ENCODE measurements at regions not wholly inside any gene's neighbourhood (a gene's known extent, or its start where the extent isn't known, plus 50 kb on each side); places are given as distances from the start of the nearest gene placed in this dataset.

DNA sequence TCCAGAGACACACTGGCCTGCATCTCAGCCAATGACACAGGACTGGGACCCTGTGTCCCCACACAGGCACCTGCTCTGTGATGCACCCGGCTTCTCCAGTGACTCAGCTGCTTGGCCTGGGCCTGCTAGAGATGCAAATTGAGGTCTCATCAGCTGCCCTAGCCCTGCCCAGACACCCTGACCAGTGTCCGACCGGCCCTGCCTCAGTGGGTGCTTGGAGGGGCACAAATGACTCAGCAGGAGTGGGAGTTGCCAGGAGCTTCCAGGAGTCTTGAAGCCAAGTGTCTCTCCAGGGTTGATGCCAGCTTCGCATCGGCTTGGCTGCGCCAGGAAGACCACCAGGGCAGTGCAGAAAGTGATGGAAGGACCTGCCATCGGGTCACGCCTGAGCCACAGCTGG, 148.2 kb downstream of the ICE1 start:
- TF ChIP-seq, protein P1, sequence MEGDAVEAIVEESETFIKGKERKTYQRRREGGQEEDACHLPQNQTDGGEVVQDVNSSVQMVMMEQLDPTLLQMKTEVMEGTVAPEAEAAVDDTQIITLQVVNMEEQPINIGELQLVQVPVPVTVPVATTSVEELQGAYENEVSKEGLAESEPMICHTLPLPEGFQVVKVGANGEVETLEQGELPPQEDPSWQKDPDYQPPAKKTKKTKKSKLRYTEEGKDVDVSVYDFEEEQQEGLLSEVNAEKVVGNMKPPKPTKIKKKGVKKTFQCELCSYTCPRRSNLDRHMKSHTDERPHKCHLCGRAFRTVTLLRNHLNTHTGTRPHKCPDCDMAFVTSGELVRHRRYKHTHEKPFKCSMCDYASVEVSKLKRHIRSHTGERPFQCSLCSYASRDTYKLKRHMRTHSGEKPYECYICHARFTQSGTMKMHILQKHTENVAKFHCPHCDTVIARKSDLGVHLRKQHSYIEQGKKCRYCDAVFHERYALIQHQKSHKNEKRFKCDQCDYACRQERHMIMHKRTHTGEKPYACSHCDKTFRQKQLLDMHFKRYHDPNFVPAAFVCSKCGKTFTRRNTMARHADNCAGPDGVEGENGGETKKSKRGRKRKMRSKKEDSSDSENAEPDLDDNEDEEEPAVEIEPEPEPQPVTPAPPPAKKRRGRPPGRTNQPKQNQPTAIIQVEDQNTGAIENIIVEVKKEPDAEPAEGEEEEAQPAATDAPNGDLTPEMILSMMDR (conservative IDR thresholded peaks at IDR 0.05 in 1 of 2, IDR thresholded peaks at IDR 0.05 in 1 of 2; ENCODE audit: low read depth in 1 of 2, low read length in 2 of 2): no peak
- TF ChIP-seq EZH2 (IDR thresholded peaks at IDR 0.05; ENCODE audit: low read length, missing control alignments): no peak

All from fibroblast of lung (primary cell).